ENCODE measurements at regions not wholly inside any gene's neighbourhood (a gene's known extent, or its start where the extent isn't known, plus 50 kb on each side); places are given as distances from the start of the nearest gene placed in this dataset.
"Not testable (repeated sequence)": the region's sequence is repeated elsewhere in the genome, so short reads cannot be mapped to it uniquely, and the experiment has no call there.

DNA sequence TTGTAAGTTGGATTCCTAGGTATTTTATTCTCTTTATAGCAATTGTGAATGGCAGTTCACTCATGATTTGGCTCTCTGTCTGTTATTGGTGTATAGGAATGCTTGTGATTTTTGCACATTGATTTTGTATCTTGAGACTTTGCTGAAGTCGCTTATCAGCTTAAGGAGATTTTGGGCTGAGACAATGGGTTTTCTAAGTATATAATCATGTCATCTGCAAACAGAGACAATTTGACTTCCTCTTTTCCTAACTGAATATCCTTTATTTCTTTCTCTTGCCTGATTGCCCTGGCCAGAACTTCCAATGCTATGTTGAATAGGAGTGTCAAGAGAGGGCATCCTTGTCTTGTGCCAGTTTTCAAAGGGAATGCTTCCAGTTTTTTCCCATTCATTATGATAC lies 464.8 kb downstream of the XYLT1 start:
- TF ChIP-seq, protein P1, sequence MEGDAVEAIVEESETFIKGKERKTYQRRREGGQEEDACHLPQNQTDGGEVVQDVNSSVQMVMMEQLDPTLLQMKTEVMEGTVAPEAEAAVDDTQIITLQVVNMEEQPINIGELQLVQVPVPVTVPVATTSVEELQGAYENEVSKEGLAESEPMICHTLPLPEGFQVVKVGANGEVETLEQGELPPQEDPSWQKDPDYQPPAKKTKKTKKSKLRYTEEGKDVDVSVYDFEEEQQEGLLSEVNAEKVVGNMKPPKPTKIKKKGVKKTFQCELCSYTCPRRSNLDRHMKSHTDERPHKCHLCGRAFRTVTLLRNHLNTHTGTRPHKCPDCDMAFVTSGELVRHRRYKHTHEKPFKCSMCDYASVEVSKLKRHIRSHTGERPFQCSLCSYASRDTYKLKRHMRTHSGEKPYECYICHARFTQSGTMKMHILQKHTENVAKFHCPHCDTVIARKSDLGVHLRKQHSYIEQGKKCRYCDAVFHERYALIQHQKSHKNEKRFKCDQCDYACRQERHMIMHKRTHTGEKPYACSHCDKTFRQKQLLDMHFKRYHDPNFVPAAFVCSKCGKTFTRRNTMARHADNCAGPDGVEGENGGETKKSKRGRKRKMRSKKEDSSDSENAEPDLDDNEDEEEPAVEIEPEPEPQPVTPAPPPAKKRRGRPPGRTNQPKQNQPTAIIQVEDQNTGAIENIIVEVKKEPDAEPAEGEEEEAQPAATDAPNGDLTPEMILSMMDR (IDR thresholded peaks at IDR 0.05): not testable (repeated sequence)
- not testable (repeated sequence) for TF ChIP-seq POLR2A (IDR thresholded peaks at IDR 0.05)

Measured in esophagus squamous epithelium (tissue), 4 donors.